ENCODE measurements at regions not wholly inside any gene's neighbourhood (a gene's known extent, or its start where the extent isn't known, plus 50 kb on each side); places are given as distances from the start of the nearest gene placed in this dataset.

GRCh38 chr3:194745422-194746184 lies 59.9 kb downstream of the FAM43A start:
- TF ChIP-seq POLR2AphosphoS5 (IDR thresholded peaks at IDR 0.05; ENCODE audit: low read depth, low read length) (no peak), CTCF (IDR thresholded peaks at IDR 0.05) (no peak), TCF7L2 (IDR thresholded peaks at IDR 0.05; ENCODE audit: low read depth, low read length) (no peak), REST (IDR thresholded peaks at IDR 0.05; ENCODE audit: insufficient read depth in 1 of 2, low read depth in 2 of 2, low read length in 1 of 2) (no peak)

Measured in Panc1 (cell line).